Activated T-helper 1 cell treated with Interleukin-2 at 50 U/mL for 16 hours (primary cell): ENCODE measurements at regions not wholly inside any gene's neighbourhood (a gene's known extent, or its start where the extent isn't known, plus 50 kb on each side); places are given as distances from the start of the nearest gene placed in this dataset.

Experiments
- DNase-seq: peaks from one replicate; pipeline ENCODE4 v3.0.0-alpha.2; 2020; ENCODE audit warnings: low read depth

- DNase-seq: no peak
Measured at GRCh38 chr3:14311729-14312128, 90.7 kb upstream of the SLC6A6 start.

DNA sequence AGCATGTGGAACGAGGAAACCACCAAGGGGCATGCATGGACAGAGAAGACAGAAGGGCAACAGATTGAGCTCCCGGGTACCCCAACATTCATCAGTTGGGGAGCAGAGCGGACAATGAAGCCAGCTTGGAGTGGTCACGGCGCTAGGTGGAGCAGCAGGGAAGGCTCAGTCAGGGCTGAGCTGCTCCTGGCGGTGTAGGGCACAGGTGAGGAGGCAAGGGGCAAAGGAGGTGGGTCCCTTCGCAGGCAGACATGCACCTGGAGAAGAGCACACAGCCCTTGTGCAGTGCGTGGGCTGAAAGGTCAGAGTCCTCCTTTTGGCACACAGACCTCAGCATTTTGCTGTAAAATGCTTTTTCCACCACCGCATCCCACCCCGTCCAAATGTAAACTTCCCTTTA, 90.0 kb upstream of the SLC6A6 start:
- DNase-seq: no peak

DNA sequence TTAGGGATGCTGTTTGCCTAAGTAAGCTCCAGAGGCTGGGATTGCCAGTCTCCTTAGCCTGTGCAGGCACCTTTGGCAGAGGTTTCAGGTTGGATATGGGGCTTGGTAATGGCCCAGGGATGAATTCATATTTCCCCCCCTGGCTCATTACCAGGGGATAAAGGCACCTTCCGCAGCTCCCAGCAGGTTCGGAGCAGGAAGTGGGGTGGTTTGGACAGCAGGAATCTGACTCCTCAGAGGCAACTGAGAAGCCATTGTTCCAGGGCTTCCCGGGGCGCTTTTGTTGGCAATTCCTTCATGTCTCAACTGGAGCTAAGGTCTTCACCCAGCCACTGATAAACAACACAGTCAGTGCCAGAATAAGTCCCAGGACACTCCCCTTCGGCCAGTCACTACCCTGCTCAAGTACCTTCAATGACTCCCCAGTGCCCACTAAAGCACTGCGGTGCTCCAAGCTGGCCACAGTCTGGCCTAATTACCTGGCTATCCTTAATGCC, 85.3 kb upstream of the SLC6A6 start:
- no peak for DNase-seq

- DNase-seq: no peak
Measured at GRCh38 chr3:14318646-14319045, 83.8 kb upstream of the SLC6A6 start.

- no peak for DNase-seq
Measured at GRCh38 chr3:14319654-14320182, 82.7 kb upstream of the SLC6A6 start.

- no peak for DNase-seq
Measured at GRCh38 chr3:14320219-14320618, 82.2 kb upstream of the SLC6A6 start.

DNA sequence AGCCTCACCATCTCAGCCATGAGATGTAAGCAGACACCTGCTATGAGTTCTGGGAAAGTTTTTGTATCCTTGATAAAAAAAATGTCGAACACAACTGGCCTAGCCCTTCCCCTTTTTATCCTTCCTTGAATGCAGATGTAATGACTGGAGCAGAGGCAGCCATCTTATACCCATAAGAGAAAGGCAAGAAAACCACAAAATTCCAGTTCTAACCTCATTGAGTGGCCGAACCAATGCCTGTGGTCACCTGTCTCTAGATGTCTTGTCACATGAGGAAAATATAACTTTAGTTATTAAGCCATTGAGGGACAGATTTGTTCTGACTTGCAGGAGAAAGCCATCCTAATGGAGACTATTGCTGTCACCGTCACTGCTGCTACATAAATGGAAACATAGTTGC, 80.4 kb upstream of the SLC6A6 start:
- no peak for DNase-seq

DNA sequence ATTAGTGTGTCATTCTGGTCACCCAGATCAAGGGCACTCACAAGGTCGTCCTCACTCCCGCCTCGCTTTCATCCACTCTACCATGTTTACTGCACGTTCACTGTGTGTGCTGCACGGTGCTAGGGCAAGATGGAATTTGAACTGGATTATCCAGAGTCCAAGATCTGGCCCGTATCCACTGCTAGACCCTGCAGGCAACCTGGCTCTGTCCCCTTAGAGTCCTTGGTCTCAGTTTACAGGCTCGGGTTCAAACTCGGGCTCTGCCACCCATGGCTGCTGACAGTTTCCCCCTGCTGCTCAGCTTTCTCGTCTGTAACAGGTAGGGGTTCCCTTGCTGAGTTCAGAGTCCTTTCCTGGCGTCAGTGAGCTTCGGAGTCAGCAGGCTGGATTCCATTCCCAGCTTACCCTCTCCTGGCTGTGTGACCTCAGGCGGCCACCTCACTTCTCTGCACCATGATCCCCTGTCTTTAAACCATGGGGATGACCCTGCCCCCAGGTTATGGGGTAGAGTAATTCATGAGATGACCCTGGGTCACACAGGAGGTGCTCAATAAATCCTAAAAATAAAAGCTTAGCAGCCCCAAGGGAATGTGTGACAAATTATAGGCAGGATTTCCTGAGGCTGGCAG, 79.6 kb upstream of the SLC6A6 start:
- no peak for DNase-seq

DNA sequence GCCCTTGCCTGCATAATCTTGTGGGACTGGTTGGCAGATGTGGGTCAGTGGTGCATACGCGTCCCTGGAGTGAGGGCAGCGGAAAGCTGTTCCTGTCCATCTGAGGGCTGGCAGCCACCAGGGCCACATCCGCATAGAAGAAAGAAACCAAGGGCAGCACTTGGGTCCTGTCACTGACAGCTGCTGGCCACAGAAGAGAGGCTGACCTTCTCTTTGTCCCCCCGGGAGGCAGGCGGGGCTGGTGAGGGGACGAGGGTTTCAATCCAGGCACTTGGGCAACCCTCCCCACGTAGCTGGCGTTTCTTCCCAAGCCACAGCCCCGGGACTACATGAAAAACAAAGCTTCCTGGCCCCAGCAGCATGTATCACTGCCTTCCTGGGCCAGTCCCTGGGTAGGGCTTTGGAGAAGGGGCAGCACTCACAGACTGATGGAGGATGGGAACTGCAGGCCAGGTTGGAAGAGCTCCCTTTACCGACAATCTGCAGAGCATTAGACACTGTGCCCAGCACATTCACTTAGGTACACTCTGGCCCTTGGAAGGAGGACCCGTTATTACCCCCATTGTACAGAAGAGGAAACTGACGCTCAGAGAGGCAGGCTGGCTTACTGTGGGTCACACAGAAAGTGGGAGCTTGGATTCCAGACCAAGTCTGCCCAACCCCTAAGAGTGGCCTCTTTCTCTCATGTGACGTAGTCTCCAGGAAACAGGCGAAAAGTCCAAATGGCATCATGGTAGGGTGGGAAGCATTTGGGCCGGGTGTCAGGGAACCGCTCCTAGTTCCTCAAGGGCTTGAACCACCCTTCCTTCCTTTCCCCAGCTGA, 78.8 kb upstream of the SLC6A6 start:
- no peak for DNase-seq

DNA sequence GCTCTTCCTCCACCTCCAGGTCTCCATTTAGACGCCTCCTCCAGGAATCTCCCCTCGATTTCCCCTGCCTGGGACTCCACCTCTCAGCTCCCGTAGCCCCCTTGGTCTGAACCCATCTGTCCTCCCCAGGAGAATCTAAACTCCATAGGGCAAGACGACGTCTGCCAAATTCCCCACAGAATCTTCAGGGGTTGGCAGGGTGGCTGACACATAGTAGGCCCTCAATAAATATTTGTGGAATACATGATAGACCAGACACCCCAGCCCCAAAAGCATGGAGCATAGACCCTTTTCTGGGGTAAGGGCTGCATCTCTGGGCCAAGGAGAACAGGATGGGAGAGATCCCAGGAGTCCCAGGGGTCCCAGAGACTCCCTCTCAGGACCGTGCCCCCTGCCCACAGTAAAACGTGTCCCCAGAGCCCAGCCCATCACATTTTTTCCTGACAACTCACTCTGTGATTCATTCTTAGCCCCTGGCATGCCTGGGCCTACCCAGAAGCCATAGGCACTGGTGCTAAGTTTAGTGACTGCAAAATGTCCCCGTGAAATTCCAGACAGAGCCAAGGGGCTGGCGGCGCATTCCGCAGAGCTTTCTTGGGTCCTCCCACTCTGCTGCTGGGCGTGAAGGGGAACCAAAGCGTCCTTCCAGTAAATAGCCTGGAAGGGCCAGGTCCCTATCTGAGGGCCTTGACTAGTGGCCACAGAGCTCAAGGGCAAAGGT, 78.0 kb upstream of the SLC6A6 start:
- no peak for DNase-seq

GRCh38 chr3:14328422-14328821, 74.0 kb upstream of the SLC6A6 start:
- no peak for DNase-seq

GRCh38 chr3:14329116-14329830, 73.1 kb upstream of the SLC6A6 start:
- DNase-seq: no peak

- DNase-seq: no peak
Measured at GRCh38 chr3:14329842-14330241, 72.6 kb upstream of the SLC6A6 start.

DNA sequence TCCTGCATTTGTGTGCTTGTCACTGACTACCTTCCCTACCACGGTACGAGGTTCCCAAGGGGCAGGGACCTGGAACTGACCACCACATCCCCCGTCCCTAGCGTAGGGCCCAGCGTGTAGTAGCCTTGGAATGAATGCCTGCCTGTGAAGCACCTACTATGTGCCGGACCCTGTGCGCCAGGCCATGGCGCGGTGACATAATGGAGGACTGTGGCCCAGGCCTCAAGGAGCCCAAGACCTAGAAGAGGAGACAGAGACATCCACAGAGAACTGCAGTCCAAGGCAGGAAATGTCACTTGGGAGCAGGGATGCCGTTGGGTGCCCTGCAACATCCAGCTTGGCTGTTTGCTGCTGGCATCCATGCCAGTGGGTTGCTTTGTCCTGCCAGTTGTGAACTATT, 71.9 kb upstream of the SLC6A6 start:
- DNase-seq: no peak

DNA sequence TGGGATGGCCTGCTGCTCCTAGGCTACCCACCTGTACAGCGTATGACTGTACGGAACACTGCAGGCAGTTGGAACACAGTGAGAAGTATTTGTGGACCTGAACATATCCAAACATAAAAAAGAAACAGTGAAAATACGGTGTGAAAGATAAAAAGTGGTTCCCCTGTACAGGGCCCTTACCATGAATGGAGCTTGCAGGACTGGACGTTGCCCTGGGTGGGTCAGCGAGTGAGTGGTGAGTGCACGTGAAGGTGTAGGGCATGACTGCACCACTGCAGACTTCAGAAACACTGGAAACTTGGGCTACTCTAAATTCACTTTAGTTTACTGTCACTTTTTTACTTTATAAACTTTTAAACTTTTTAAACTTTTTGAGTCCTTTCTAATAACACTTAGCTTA, 71.2 kb upstream of the SLC6A6 start:
- no peak for DNase-seq

GRCh38 chr3:14332392-14332791, 70.0 kb upstream of the SLC6A6 start:
- no peak for DNase-seq

DNA sequence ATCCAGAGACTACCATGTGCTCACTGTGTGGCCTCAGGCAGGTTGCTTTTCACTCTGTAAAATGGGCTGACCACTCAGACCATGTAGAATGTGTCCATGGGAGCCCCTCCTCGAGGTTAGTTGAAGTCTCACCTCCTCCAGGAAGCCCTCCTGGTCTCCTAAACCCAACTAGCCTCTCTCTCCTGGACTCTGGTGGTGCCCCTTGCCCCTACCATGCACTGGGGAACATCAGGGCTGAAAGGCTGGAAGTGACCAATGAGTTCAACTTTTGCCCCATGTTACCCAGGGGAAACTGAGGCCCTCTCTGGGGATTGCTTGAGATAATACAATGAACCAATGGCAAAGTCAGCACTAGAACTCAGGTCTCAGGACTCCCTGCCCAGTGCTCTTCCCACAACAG, 69.2 kb upstream of the SLC6A6 start:
- no peak for DNase-seq

DNA sequence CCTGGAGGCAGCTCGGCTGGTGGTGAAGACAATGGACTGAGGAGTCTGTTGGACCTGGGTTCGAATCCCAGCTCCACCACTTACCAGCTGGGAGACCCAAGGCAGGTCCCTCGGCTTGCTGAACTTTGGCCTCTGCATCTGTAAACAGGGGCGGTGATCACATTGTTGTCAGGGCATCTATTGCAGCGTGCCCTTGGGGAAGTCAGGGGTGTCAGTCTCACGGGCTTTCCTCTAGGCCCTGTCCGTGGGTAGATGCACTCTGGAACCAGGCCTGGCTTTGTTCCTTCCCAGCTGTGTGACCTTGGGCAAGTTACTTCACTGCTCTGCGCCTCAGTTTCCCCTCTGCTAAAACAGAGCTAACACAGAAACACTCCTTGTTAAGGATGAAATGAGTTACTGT, 68.8 kb upstream of the SLC6A6 start:
- DNase-seq: no peak

DNA sequence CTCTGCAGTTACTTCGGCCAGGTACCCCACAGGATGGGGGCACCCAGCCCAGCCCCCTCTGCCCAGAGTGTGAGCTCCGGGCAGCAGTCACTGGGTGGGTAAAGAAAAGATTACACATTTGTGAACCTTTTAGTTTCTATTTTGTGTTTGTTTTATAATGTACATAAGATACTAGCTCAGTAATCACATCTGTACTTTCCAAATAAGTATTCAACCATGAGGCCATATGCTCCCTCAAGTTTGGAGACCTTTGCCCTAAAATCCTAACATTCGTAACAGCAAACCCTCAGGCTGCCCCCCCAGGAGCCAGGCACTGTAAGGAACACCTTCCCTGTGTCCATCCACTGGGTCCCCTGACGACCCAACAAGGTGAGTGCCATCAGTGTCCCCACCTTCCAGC, 68.3 kb upstream of the SLC6A6 start:
- no peak for DNase-seq

GRCh38 chr3:14334936-14335335, 67.5 kb upstream of the SLC6A6 start:
- DNase-seq: no peak

DNA sequence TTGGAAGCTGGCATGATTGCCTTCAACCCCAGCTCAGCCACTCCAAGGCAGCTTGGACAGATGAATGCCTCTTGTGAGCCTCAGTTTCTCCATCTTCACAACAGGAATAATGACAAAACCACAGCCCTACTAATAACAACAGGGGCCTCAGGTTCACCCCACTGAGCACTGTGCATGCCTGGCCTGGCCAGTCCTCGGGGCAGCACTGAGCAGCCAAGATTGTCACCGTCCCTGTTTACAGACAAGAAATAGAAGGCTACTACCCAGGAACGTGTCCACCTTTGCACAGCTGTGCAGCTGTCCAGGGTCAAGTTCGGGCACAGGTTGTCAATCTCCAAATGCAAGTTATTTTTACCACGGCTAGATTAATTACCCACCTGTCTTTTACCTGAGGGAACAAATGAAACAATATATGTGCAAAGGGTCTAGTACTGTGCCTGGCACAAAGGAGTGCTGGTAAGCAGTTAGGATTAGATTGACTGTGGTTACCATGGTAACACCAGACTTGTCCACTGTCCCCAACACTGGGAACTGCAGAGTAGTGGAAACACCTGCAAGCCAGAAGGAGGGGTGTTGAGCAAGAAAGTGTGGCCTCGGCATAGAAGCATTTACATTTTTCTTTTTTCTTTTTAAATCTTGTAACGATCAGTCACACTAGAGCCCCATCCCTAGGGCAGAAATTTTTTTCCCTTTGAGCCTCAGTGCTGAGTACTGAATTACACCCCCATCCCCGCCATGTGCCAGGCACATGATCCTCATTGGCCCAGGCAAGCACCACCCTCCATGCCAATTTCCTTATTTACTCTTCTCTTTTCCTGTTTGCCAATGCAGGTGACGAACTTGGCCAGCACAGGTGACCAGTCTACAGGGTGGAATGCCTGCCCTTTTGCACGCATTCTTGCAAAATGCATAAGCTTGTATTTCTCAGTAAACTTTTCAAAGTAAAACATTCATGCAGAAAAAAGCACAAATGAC, 66.3 kb upstream of the SLC6A6 start:
- DNase-seq: no peak
